PC-9 (cell line): ENCODE measurements at regions not wholly inside any gene's neighbourhood (a gene's known extent, or its start where the extent isn't known, plus 50 kb on each side); places are given as distances from the start of the nearest gene placed in this dataset.

Source experiments
- BruUV-seq: library from RNA; stranded (reverse); fragments of 400-500 nt; replicated peaks from 2 replicates; lab custom pipeline; 2021; lab: Mats Ljungman, UMichigan
- CTCF ChIA-PET: fragments of 300-600 bp; sonication (Branson Sonifier 250); formaldehyde crosslinking; loops from one replicate; lab custom pipeline; 2022; ENCODE audit warnings: antibody characterized with exemption; lab: Charles Lee
- POLR2A ChIA-PET: fragments of 300-600 bp; sonication (Branson Sonifier 250); formaldehyde crosslinking; loops from one replicate; lab custom pipeline; 2022; ENCODE audit warnings: antibody characterized with exemption; ENCODE audit not compliant: unreplicated experiment; lab: Charles Lee
- DNase-seq, 2 experiments: peaks; one replicate each; pipeline versions ENCODE4 v3.0.0 to v3.0.0-alpha.2; 2015 to 2022; ENCODE audit warnings: mixed read lengths in 1 of 2
- H2AFZ ChIP-seq: fragments of 200-600 bp; sonication (generic); 2 replicates; pipeline ENCODE4 v1.8.1; 2017; ENCODE audit warnings: antibody characterized with exemption
- H3F3A ChIP-seq: fragments of 200-600 bp; sonication (generic); 2 replicates; pipeline ENCODE4 v1.8.1; 2017; ENCODE audit warnings: antibody characterized with exemption, mild to moderate bottlenecking, low read depth; ENCODE audit not compliant: insufficient read depth
- H3K27ac ChIP-seq: fragments of 200-600 bp; sonication (generic); 2 replicates; pipeline ENCODE4 v1.6.1; 2016; ENCODE audit warnings: mixed run types
- H3K27me3 ChIP-seq: fragments of 200-600 bp; sonication (generic); 2 replicates; pipeline ENCODE4 v1.6.1; 2016; ENCODE audit warnings: low read depth, mixed run types; ENCODE audit not compliant: insufficient read depth
- H3K36me3 ChIP-seq: fragments of 200-600 bp; sonication (generic); 2 replicates; pipeline ENCODE4 v1.6.1; 2016; ENCODE audit warnings: low read depth, mixed run types
- H3K4me1 ChIP-seq: fragments of 200-600 bp; sonication (generic); replicated peaks from 2 replicates; pipeline ENCODE4 v1.6.1; 2016; ENCODE audit warnings: mixed run types; ENCODE audit not compliant: insufficient read depth
- H3K4me2 ChIP-seq: fragments of 200-600 bp; sonication (generic); 2 replicates; pipeline ENCODE4 v1.6.1; 2017; ENCODE audit warnings: mixed run types
- H3K4me3 ChIP-seq: fragments of 200-600 bp; sonication (generic); 2 replicates; pipeline ENCODE4 v1.6.1; 2016; ENCODE audit warnings: mixed run types
- H3K79me2 ChIP-seq: fragments of 200-600 bp; sonication (generic); 2 replicates; pipeline ENCODE4 v1.6.1; 2017; ENCODE audit warnings: low read depth, mixed run types
- H3K9me2 ChIP-seq: fragments of 200-600 bp; sonication (generic); 2 replicates; pipeline ENCODE4 v1.8.1; 2017; ENCODE audit warnings: mild to moderate bottlenecking; ENCODE audit not compliant: insufficient read depth
- H3K9me3 ChIP-seq: fragments of 200-600 bp; sonication (generic); 2 replicates; pipeline ENCODE4 v1.8.1; 2016; ENCODE audit warnings: low read depth; ENCODE audit not compliant: insufficient read depth
- H4K20me1 ChIP-seq: fragments of 200-600 bp; sonication (generic); 2 replicates; pipeline ENCODE4 v1.8.1; 2017; ENCODE audit not compliant: insufficient read depth
- EZH2 ChIP-seq: fragments of 200-600 bp; sonication (generic); IDR thresholded peaks from 2 replicates; pipeline ENCODE4 v1.8.0; 2017; ENCODE audit warnings: antibody characterized with exemption, low read depth
- intact Hi-C: fragments of 100-400 bp; cut with micrococcal nuclease; formaldehyde crosslinking; loops from one replicate; pipeline ENCODE4 v1.10.0; 2022; ENCODE audit not compliant: unreplicated experiment
- TF ChIP-seq, protein P1 (sequence below): fragments of 200-600 bp; sonication (generic); conservative IDR thresholded peaks from 2 replicates; pipeline ENCODE4 v1.6.1; 2017; ENCODE audit warnings: mixed run types, antibody characterized with exemption, mild to moderate bottlenecking, moderate library complexity

GRCh38 chr15:95425859-95426258 lies 904.6 kb upstream of the NR2F2 start:
- no peak for TF ChIP-seq EZH2
- TF ChIP-seq, protein P1, sequence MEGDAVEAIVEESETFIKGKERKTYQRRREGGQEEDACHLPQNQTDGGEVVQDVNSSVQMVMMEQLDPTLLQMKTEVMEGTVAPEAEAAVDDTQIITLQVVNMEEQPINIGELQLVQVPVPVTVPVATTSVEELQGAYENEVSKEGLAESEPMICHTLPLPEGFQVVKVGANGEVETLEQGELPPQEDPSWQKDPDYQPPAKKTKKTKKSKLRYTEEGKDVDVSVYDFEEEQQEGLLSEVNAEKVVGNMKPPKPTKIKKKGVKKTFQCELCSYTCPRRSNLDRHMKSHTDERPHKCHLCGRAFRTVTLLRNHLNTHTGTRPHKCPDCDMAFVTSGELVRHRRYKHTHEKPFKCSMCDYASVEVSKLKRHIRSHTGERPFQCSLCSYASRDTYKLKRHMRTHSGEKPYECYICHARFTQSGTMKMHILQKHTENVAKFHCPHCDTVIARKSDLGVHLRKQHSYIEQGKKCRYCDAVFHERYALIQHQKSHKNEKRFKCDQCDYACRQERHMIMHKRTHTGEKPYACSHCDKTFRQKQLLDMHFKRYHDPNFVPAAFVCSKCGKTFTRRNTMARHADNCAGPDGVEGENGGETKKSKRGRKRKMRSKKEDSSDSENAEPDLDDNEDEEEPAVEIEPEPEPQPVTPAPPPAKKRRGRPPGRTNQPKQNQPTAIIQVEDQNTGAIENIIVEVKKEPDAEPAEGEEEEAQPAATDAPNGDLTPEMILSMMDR, result no peak
- Histone ChIP-seq H3K9me2 (no peaks in the 10 kb centered on the region), H3K4me3 (no peak overlapping the region), H2AFZ (no peak overlapping the region), H3K27me3 (no peaks in the 10 kb centered on the region), H3K4me1 (no peaks in the 10 kb centered on the region), H3K9me3 (no peaks in the 10 kb centered on the region), H3K4me2 (no peak overlapping the region), H3F3A (no peaks in the 10 kb centered on the region; the same call in 1 of the 2 replicates), H3K27ac (no peak overlapping the region), H3K79me2 (no peaks in the 10 kb centered on the region), H4K20me1 (no peaks in the 10 kb centered on the region), H3K36me3 (no peaks in the 10 kb centered on the region)
- no TSS peak for BruUV-seq
- ChIA-PET CTCF (no interaction called here), POLR2A (no interaction called here)
- no peak for DNase-seq
- intact Hi-C loops, result no loop called here

GRCh38 chr15:95429345-95429744 lies 901.2 kb upstream of the NR2F2 start:
- POLR2A ChIA-PET, result no interaction called here

DNA sequence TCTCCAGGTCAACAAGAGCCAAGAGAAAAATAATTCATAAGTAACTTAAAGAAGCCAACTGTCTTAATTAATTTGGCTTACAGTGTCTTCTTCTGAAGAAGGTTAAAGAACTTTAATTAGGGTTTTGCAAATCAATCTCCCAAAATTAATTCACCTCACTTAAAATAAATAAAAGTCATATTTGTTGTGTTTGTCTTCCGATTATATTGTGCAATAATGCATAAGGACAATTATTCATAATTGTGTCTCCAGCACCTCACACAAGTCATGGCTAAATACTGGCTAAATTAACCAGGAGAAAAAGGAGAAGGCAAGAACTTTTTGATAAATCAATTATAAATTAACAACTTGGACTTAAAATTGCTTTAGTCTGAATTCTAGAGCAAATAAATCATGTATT lies 899.0 kb upstream of the NR2F2 start:
- BruUV-seq, result no TSS peak
- Histone ChIP-seq H3K27ac (no peak overlapping the region), H3K4me2 (no peak overlapping the region), H3K9me2 (no peaks in the 10 kb centered on the region; the same call in 1 of the 2 replicates), H3K79me2 (no peaks in the 10 kb centered on the region), H4K20me1 (no peaks in the 10 kb centered on the region), H3K9me3 (no peaks in the 10 kb centered on the region), H3K4me1 (no peaks in the 10 kb centered on the region), H2AFZ (no peak overlapping the region), H3K27me3 (no peaks in the 10 kb centered on the region), H3K36me3 (no peaks in the 10 kb centered on the region), H3K4me3 (no peak overlapping the region), H3F3A (no peaks in the 10 kb centered on the region)
- CTCF ChIA-PET, result no interaction called here
- intact Hi-C loops, result no loop called here
- DNase-seq, result no peak
- TF ChIP-seq, protein P1, result no peak
- TF ChIP-seq EZH2, result no peak
- POLR2A ChIA-PET, result no interaction called here

More at GRCh38 chr15:95429345-95429744, 901.2 kb upstream of the NR2F2 start:
- H3K4me1 ChIP-seq, result no peaks in the 10 kb centered on the region
- H3K4me2 ChIP-seq, result no peak overlapping the region
- no peaks in the 10 kb centered on the region; the same call in 1 of the 2 replicates for H3K9me2 ChIP-seq
- intact Hi-C loops, result no loop called here
- no peaks in the 10 kb centered on the region for H3K9me3 ChIP-seq
- no peaks in the 10 kb centered on the region for H3K79me2 ChIP-seq
- H3K36me3 ChIP-seq, result no peaks in the 10 kb centered on the region
- no peak overlapping the region for H3K4me3 ChIP-seq
- H3F3A ChIP-seq, result no peaks in the 10 kb centered on the region; the same call in 1 of the 2 replicates
- H3K27me3 ChIP-seq, result no peaks in the 10 kb centered on the region
- no peak for TF ChIP-seq EZH2
- TF ChIP-seq, protein P1, result no peak
- no peaks in the 10 kb centered on the region for H4K20me1 ChIP-seq
- no peak overlapping the region for H2AFZ ChIP-seq
- CTCF ChIA-PET, result no interaction called here
- no peak for DNase-seq
- no peak overlapping the region for H3K27ac ChIP-seq
- no TSS peak for BruUV-seq
